Natural killer cell (primary cell): ENCODE measurements at regions not wholly inside any gene's neighbourhood (a gene's known extent, or its start where the extent isn't known, plus 50 kb on each side); places are given as distances from the start of the nearest gene placed in this dataset.
A peak's percentile ranks its signal among the peaks of the same experiment; 100 is the strongest.

Source experiments
- ATAC-seq, 3 donors: fragments of 150-1000 bp in 2 of 3; fragments of 200-7000 bp in 1 of 3; cut with Tn5 transposase; 1 replicate in 1 of 3; 2 replicates in 2 of 3; pipeline ENCODE4 v1.10.0; 2021; ENCODE audit warnings: mild to moderate bottlenecking in 2 of 3, moderate library complexity in 2 of 3
- DNase-seq, 2 donors: peaks; one replicate each; pipeline versions ENCODE4 v3.0.0 to v3.0.0-alpha.2; 2013 to 2021; ENCODE audit warnings: mixed read lengths in 1 of 2
- H3K27ac ChIP-seq: one replicate; pipeline ENCODE4 v1.5.1; 2013; ENCODE audit warnings: mild to moderate bottlenecking, low read length
- H3K27me3 ChIP-seq: one replicate; pipeline ENCODE4 v1.6.1; 2013; ENCODE audit warnings: low read length; ENCODE audit not compliant: control insufficient read depth, insufficient read depth
- H3K36me3 ChIP-seq: one replicate; pipeline ENCODE4 v1.6.1; 2013; ENCODE audit warnings: low read length; ENCODE audit not compliant: control insufficient read depth, insufficient read depth
- H3K4me1 ChIP-seq: one replicate; pipeline ENCODE4 v1.6.1; 2013; ENCODE audit warnings: low read length; ENCODE audit not compliant: control insufficient read depth, insufficient read depth
- H3K4me3 ChIP-seq: one replicate; pipeline ENCODE4 v1.5.1; 2013; ENCODE audit warnings: low read length
- H3K9me3 ChIP-seq: one replicate; pipeline ENCODE4 v1.6.1; 2013; ENCODE audit warnings: low read length; ENCODE audit not compliant: control insufficient read depth, insufficient read depth
- H3K27ac Mint-ChIP-seq, 2 donors: one replicate each; pipeline ENCODE4 v1.8.0; 2022; ENCODE audit warnings: mild to moderate bottlenecking in 2 of 2, mixed read lengths in 2 of 2, moderate library complexity in 1 of 2
- H3K27me3 Mint-ChIP-seq, 2 donors: one replicate each; pipeline ENCODE4 v1.8.0; 2022; ENCODE audit warnings: low read depth in 2 of 2, mixed read lengths in 2 of 2
- H3K36me3 Mint-ChIP-seq: one replicate; pipeline ENCODE4 v1.8.0; 2022; ENCODE audit warnings: mixed read lengths
- H3K4me1 Mint-ChIP-seq, 2 donors: one replicate each; pipeline ENCODE4 v1.8.0; 2022; ENCODE audit warnings: mixed read lengths in 2 of 2
- H3K4me3 Mint-ChIP-seq: one replicate; pipeline ENCODE4 v1.8.0; 2022; ENCODE audit warnings: mild to moderate bottlenecking, moderate library complexity, mixed read lengths
- H3K9me3 Mint-ChIP-seq, 2 donors: one replicate each; pipeline ENCODE4 v1.8.0; 2022; ENCODE audit warnings: mixed read lengths in 2 of 2
- WGBS: methylation state at CpG from one replicate; pipeline ENCODE4 v1.1.7; 2013; ENCODE audit warnings: missing lambda C conversion rate; ENCODE audit not compliant: insufficient coverage; 5-methylcytosine and 5-hydroxymethylcytosine counted together
- intact Hi-C: fragments of 100-400 bp; cut with micrococcal nuclease; formaldehyde crosslinking; loops from one replicate; pipeline ENCODE4 v1.14.2; 2022
- TF ChIP-seq, protein P1 (sequence below): fragments of 200-600 bp; IDR thresholded peaks from one replicate; pipeline ENCODE4 v1.8.0; 2022; ENCODE audit warnings: antibody characterized with exemption

DNA sequence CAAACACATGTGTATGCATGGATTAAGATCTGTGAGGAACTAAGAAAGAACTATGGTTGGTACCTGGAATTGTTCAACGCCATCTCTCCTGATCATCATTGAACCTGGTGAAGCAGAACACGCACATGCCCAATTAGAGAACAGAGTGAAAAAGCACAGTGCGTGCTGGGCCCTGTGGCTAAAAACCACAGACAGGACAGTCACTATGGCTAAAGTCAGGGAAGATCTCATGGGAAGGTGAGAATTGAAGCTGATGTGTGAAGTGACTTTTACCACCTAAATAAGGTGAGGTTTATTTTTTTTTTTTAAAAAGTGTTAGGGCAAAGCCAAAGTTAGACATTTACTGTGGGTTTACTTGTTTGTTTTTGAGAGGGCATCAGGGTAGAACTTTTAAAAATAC, 215.0 kb downstream of the SLC38A4 start:
- intact Hi-C loops = no loop called here
- no peaks in the 10 kb centered on the region for H3K27me3 ChIP-seq
- H3K9me3 ChIP-seq = peaks cover 3% of the 10 kb centered on the region
- H3K4me3 ChIP-seq = no peak overlapping the region
- Mint-ChIP-seq H3K4me3 (peak overlapping the region; percentile 92), H3K27me3 (no peaks in the 10 kb centered on the region), H3K4me1 (peaks cover 59 to 61% of the 10 kb centered on the region in 2 donors), H3K36me3 (peaks cover 6% of the 10 kb centered on the region), H3K9me3 (peaks cover 3 to 8% of the 10 kb centered on the region in 2 donors), H3K27ac (peak overlapping the region; percentile 51 to 92)
- 53% methylated on average over 3 of the region's 3 CpGs for WGBS
- TF ChIP-seq, protein P1, sequence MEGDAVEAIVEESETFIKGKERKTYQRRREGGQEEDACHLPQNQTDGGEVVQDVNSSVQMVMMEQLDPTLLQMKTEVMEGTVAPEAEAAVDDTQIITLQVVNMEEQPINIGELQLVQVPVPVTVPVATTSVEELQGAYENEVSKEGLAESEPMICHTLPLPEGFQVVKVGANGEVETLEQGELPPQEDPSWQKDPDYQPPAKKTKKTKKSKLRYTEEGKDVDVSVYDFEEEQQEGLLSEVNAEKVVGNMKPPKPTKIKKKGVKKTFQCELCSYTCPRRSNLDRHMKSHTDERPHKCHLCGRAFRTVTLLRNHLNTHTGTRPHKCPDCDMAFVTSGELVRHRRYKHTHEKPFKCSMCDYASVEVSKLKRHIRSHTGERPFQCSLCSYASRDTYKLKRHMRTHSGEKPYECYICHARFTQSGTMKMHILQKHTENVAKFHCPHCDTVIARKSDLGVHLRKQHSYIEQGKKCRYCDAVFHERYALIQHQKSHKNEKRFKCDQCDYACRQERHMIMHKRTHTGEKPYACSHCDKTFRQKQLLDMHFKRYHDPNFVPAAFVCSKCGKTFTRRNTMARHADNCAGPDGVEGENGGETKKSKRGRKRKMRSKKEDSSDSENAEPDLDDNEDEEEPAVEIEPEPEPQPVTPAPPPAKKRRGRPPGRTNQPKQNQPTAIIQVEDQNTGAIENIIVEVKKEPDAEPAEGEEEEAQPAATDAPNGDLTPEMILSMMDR = no peak
- no peaks in the 10 kb centered on the region for H3K36me3 ChIP-seq
- peak; percentile 52 to 59 (median 56) for ATAC-seq
- H3K4me1 ChIP-seq = peaks cover 31% of the 10 kb centered on the region
- peak in 1 of 2 donors; percentile 37 for DNase-seq
- H3K27ac ChIP-seq = peak overlapping the region; percentile 65

DNA sequence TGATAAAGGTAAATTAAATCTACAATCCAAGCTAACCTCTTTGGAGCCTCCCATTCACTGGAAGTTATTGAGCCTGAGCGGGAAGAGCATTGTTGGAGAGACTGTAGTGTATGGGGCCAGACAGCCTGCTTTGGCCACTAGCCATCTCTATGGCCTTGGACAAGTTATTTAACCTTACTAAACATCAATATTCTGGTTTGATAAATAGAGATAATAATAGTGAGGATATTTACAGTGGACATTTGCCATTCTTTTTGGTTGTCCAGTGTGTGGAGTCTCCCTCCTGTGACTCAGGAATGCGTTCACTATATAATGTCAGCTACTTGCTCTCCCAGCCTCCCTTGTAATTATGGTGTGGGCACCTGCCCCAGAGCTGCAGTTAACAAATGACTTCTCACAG, 216.1 kb downstream of the SLC38A4 start:
- Histone ChIP-seq H3K27ac (peak overlapping the region; percentile 65), H3K4me3 (no peak overlapping the region), H3K4me1 (peaks cover 31% of the 10 kb centered on the region), H3K36me3 (no peaks in the 10 kb centered on the region), H3K9me3 (no peaks in the 10 kb centered on the region), H3K27me3 (no peaks in the 10 kb centered on the region)
- peak overlapping the region; percentile 51 to 92 for H3K27ac Mint-ChIP-seq
- DNase-seq (no peak), ATAC-seq (peak in 2 of 3 donors; percentile 30 to 34)
- no peaks in the 10 kb centered on the region for H3K27me3 Mint-ChIP-seq
- intact Hi-C loops = loop anchor here (5.0 to 10.0 kb wide), 4 partner anchors 53 to 237 kb away; partner anchors contain the start of gene SLC38A2
- H3K4me1 Mint-ChIP-seq = peaks cover 63 to 65% of the 10 kb centered on the region in 2 donors
- H3K36me3 Mint-ChIP-seq = peaks cover 6% of the 10 kb centered on the region
- H3K4me3 Mint-ChIP-seq = peak overlapping the region; percentile 92
- no CpG with 5 or more reads among the region's 2 CpGs for WGBS
- H3K9me3 Mint-ChIP-seq = peaks cover 3 to 8% of the 10 kb centered on the region in 2 donors
- TF ChIP-seq, protein P1 = no peak

DNA sequence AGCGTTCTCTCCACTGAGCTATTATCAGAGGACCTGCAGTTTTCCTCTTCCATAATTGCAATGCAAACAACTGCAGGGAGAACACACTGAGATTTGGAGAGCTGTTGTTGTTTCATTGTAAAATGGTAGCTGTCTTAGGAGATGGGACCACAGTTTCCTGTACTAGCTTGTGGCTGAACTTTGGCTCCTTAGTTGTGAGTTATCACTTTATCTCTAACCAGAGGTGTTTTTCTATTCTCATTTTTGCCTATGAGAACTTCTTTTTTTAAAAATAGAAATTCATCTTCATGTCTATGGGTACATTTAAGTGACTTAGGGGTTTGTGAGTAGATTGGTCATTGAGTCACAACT, 216.5 kb downstream of the SLC38A4 start:
- Mint-ChIP-seq H3K4me3 (peak overlapping the region; percentile 92), H3K9me3 (peaks cover 3 to 8% of the 10 kb centered on the region in 2 donors), H3K36me3 (peaks cover 6% of the 10 kb centered on the region), H3K27ac (peak overlapping the region; percentile 51 to 92), H3K4me1 (peaks cover 63 to 65% of the 10 kb centered on the region in 2 donors), H3K27me3 (no peaks in the 10 kb centered on the region)
- H3K4me1 ChIP-seq = peaks cover 31% of the 10 kb centered on the region
- intact Hi-C loops = loop anchor here (5.0 to 10.0 kb wide), 4 partner anchors 53 to 237 kb away; partner anchors contain the start of gene SLC38A2
- DNase-seq (peak in 1 of 2 donors; percentile 57), ATAC-seq (peak; percentile 70 to 90 (median 82))
- H3K27ac ChIP-seq = peak overlapping the region; percentile 65
- no peaks in the 10 kb centered on the region for H3K9me3 ChIP-seq
- TF ChIP-seq, protein P1 = no peak
- no peaks in the 10 kb centered on the region for H3K36me3 ChIP-seq
- H3K4me3 ChIP-seq = no peak overlapping the region
- WGBS = no CpG with 5 or more reads among the region's 1 CpG
- H3K27me3 ChIP-seq = no peaks in the 10 kb centered on the region
